HG02943 (cell line): ENCODE measurements at regions not wholly inside any gene's neighbourhood (a gene's known extent, or its start where the extent isn't known, plus 50 kb on each side); places are given as distances from the start of the nearest gene placed in this dataset.
"Not testable (repeated sequence)": the region's sequence is repeated elsewhere in the genome, so short reads cannot be mapped to it uniquely, and the experiment has no call there.

Experiments used
- ATAC-seq: cut with Tn5 transposase; IDR thresholded peaks from one replicate; pipeline ENCODE4 v1.9.1; 2021; ENCODE audit warnings: mild to moderate bottlenecking, low read depth, moderate library complexity; ENCODE audit not compliant: unreplicated experiment

DNA sequence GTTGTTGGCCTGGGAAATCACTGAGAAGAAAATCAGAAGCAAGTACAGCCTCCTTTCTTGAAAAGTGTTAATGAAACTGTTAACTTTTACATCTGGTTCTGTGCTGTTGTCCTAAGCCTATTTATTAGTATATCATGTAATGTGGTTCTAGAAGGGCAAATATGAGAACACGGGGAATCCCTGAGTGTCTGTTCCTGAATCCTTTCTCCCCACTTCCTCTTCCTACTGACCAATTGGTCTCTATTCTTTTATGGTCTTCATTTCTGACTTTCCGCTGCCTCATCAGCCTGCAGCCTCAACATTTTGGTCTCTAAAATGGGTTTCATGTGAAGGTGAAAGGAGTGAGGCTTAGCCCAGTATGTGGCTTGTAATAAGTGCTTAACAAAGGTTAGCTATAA is 159.9 kb upstream of the MAMLD1 start:
- no peak for ATAC-seq

DNA sequence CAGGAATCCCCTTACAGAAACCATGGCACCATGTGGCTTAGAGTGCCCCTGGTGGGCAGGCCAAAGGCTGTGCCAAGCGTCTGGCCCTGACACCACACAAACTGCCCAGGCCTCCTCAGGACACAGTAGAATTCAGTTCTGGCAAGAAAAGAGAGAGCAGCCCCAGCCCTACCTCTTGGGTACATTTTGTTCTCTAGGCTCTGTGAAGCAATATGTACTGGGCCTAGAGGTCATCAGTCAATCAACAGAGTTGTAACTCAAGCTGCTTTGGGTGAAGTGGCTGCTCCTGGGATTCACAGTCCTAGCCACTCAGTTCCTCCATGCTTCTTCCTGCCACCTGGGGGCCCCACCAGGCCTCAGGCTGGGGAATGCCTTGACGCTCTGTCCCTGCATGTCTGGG is 158.1 kb upstream of the MAMLD1 start:
- ATAC-seq, result no peak

DNA sequence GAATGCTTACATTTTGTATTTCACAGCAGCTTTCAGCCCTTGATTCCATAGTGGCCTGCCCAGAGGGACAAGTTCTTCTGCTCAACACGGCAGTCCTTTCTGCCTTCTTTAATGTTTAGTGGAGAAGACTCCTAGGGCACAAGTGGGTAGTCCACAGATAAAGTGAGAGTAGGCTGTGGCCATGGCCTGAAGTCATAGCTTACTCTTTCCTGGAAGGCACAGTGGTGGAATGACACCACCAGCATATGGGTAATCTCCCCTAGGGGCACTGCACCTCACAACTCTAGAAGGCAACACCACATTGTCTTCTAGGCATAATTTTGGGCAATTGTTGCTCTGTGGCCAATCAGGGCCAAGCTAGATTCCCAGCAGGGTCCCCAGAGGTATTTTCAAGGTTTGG is 155.4 kb upstream of the MAMLD1 start:
- ATAC-seq, result no peak

DNA sequence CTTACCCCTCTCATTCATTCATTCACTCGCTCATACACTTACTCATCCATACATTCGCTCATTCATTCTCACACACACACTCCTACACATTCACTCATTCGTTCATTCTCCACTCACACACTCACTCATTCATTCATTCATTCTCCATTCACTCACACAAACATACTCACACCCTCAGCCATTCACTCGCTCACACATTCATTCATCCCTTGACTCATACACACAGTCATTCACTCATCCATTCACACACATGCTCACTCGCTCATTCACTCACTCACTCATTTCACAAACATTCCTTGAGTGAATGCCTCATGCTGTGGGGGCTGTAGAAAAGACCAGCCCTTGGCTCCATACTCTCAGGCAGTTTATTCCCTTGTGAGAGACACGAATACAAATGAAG is 151.1 kb upstream of the MAMLD1 start:
- no peak for ATAC-seq

- ATAC-seq, result no peak
Measured at GRCh38 chrX:150212672-150213480, 150.2 kb upstream of the MAMLD1 start.

GRCh38 chrX:150213481-150214030 is 149.6 kb upstream of the MAMLD1 start:
- no peak for ATAC-seq

- ATAC-seq, result not testable (repeated sequence)
Measured at GRCh38 chrX:150216000-150216399, 147.1 kb upstream of the MAMLD1 start.

DNA sequence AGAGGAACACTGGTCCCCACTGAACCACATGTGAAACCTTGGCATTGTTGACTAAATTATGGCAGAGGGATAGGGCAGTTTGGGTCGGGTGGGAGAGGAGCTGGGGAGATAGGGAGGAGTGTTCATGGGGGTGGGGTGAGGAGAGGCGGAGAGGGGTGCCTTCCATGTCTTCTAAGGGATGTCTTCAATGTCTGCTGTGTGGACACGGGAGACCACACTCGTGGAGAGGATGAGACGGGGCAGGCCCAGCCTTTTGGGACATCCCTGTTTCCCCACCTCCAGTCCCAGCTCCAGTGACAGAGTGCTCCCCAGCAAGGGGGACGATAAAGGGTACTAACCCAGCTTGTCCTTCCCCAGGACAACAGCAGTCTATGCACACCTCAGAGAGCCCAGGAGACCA is 146.4 kb upstream of the MAMLD1 start:
- no peak for ATAC-seq

GRCh38 chrX:150217609-150218008 is 145.5 kb upstream of the MAMLD1 start:
- ATAC-seq, result no peak

GRCh38 chrX:150219374-150220185 is 143.5 kb upstream of the MAMLD1 start:
- ATAC-seq, result no peak

DNA sequence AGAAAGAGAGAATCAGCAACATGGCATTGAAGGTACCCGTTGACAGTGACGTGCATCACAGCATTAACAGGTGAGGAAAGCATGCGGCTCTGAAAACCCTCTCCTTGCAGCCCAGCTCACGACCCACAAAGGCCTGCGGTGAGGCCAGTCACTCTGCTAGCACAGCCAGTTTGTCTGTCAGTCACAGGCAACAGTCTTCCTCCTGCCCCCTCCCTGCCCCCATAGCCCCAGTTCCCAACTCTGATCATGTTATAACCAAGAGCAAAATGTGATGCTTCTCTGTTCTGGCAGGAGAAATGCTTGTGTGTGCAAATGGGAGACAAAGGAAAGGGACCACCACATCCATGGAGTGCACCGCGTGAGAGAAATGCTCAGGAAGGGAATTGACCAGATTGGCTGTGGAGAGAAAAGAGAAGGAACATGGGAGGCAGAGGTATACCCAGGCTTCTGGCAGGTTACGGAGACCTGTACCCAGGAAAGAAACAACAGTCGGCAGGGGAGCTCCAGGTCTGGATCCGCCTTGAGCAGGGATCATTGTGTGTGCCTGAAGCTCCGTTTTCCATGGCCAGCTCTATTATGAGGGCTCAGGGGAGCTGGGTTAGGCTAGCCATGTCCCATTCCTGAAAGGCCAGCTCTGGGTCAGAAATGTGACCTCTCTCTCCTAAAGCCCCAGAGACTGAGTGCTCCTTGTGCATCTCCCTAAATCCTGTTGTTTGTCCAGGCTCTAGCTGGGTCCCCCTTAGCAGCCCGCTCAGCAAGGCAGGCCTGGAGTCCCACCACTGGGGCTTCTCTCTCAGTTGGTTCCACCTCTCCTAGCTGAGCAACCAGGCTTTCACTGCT is 139.7 kb upstream of the MAMLD1 start:
- no peak for ATAC-seq

GRCh38 chrX:150224676-150225075 is 138.4 kb upstream of the MAMLD1 start:
- no peak for ATAC-seq

GRCh38 chrX:150225266-150225665 is 137.9 kb upstream of the MAMLD1 start:
- ATAC-seq, result no peak

DNA sequence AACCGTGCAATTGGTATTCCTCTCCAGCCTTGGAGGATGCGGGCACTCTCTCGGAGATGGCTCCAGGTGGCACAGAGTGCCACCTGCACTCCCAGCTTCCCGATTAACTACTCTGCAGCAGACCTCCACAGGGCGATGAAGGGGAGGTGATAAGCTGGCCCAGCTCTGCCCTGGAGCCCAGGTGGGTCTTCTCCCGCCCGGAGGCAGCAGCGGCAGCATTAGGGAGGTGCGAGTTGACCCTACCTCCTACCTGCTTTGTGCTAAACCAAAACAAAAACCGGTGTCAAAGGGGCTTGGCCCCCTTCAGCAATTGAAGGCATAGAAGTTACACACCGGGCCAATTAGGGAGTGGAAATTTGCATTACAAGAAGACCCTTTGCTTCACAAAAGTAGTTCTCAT is 137.4 kb upstream of the MAMLD1 start:
- ATAC-seq, result no peak

DNA sequence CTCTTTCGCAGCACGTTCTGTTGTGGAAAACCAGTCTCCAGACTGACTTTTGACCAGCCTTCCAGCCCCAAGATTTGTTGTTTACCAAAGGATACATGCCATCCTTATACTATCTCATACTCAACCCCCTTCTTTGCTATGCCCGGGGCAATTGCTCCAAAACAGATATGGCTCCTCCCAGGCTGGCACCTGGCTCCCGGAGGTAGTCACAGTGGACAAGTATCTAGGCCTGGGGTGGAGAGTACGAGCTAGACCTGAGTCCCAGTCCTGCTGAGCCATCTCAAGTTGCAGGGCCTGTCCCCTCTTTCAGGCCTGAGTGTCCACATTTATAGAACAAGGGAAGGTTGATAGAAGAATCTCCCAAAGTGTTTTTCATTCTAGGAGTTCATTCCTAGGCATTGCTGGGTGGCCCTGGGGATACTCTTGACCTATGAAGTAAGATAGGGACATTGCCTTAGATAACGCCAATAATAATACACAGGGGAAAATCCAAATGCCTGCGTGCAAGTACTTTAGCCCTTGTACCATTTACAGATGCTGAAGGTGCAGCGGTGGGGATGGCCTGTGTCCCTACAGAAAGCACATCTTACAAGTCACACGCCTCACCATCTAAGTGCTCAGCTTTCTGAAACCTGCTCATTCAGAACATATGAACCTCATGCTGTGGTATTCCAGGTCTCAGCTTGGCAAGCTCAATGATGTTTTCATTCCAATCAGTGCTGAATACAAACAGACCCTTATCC is 136.7 kb upstream of the MAMLD1 start:
- ATAC-seq, result no peak

GRCh38 chrX:150227321-150227860 is 135.7 kb upstream of the MAMLD1 start:
- no peak for ATAC-seq

- ATAC-seq, result no peak
Measured at GRCh38 chrX:150227873-150228410, 135.2 kb upstream of the MAMLD1 start.

GRCh38 chrX:150228431-150228830 is 134.7 kb upstream of the MAMLD1 start:
- no peak for ATAC-seq

GRCh38 chrX:150229030-150229429 is 134.1 kb upstream of the MAMLD1 start:
- ATAC-seq, result no peak
